Left lobe of liver (tissue), 2 donors: ENCODE measurements at regions not wholly inside any gene's neighbourhood (a gene's known extent, or its start where the extent isn't known, plus 50 kb on each side); places are given as distances from the start of the nearest gene placed in this dataset.
"Not testable (repeated sequence)": the region's sequence is repeated elsewhere in the genome, so short reads cannot be mapped to it uniquely, and the experiment has no call there.

Experiments used
- ATAC-seq: fragments of 200-7000 bp; cut with Tn5 transposase; one replicate; pipeline ENCODE4 v1.9.1; 2020; ENCODE audit warnings: mild to moderate bottlenecking, moderate library complexity
- DNase-seq: peaks from one replicate; pipeline ENCODE4 v3.0.0-alpha.2; 2020; ENCODE audit warnings: low spot score
- donor health status: DM: no; HTN: no; CAD: no; lungs with moderate emphysema.
- donor health status: DM: no; HTN: yes; CAD: no.

DNA sequence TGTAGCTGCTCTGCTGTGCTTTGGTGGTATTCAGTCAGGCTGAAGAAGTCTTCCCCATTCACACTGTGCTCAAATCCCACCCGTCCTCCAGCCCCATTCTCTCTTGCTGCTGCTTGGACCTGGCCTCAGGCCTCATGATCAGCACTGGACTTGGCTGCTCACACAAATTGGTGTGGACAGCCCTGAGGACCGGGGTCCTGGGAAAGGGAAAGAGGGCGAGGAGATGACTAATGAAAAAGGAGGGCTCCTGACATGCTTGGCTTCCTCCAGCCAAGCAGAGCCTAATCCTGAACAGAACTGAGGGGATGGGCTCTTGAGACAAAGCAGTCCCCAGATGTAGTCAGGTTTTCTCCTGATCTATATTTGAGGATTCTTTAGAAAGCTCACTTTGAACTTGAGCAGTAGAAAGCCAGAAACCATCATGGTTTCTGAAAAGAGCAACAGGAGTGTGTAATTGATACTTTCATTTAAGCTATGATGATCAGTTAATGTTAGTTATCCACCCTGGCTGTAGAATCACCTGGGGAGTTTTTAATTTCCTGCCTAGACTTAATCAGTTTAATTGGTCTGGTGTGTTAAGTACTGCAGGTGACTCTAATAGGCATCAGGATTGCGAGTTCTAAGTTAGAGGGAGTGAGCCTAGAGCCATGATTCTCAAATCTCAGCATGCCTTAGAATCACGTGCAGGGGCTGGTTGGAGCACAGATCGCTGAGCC, 79.4 kb upstream of the THBS1 start:
- ATAC-seq (no peak), DNase-seq (no peak)

DNA sequence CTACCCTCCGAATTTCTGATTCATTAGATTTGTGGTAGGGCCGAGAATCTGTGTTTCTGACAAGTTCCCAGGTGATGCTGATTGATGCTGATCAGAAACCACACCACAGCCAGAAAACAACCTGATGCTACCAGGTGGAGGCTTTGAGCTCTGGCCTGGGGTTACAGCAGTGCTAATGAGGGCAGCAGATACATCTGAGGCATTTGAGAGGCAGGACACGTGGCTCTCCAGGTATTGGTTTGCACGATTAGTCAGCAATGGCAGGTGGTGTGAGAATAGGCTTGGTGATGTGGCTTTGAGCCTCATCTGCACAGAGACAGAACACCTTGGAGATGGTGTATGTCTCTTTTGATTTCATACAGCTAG, 78.8 kb upstream of the THBS1 start:
- DNase-seq (no peak), ATAC-seq (no peak)

DNA sequence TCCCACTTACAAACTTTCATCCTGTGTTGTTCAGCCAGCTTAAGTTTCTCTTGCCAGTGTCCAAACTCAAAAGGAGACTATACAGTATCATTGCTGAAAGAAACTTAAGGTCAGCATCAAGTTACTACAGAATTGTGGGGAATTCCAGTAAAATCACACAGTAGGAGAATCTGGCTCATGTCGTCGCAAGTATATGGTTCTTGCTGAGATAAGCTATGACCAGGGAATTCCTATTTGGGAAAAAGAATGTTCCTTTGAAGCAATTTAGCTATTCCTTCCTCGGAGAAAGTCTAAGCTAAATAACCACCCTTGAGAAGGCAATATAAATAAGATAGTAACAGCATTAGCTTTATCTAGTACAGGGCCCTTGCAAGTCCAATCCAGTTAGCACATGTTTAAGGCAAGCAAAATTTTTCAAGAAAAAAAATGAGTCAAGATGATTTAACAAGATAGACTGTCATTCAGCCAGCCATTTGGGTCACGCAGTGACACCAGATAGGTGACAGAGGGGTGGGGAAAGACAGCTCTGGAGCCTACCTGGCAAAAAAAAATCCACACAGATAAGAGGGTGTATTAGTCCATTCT, 78.2 kb upstream of the THBS1 start:
- no peak for ATAC-seq
- no peak for DNase-seq

DNA sequence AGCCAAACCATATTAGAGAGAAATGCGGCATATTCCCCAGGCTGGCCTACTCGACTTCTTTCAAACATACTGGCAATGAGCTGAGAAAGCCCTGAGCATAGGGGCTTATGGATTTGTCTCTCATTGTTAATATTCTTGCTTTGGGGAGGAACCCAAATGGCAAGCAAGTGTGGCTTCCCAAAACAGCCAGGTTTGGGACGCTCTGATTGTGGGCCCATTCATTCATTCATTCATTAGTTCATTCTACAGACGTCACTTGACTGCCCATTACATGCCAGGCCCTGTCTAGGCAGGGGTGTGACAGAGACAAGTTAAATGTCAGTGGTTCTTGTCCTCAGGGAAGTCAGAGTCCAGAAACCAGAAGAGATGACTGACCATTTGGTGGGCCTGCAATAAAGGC, 77.4 kb upstream of the THBS1 start:
- no peak for DNase-seq
- no peak for ATAC-seq

DNA sequence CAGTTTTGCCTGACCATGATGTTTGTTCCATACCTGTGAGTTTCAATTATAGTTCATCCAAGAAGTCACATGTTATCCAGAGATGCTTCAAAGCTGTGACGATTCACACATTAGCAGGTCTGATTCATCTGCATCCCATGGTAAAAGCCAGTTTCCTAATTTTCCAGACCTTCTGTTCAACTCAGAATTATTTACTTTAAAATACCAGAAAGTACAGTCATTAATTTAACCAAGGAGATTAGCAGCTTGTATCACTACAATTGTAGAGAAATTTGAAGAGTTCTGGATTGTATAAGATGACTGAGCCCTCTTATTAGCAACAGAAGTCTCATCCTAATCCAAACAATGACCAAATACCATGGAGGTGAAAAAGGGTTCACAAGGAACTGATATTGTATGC, 76.1 kb upstream of the THBS1 start:
- ATAC-seq (no peak), DNase-seq (no peak)

DNA sequence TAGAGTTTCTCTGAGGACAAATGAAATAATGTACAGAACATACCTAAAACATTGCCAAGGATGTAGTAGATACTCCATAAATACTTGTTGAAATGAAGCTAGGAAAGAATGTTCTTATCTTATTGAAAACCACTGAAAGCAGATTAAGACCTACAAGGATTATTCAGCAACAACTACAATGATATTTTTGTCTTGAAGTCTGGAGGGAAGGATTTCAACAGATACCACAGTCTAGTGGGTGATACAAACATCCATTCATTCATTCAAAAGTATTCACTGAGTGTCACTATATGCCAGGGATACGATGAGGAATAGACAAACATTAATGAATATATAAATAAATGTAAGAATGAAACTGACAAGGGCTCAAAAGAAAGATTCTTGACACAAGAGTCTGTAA, 74.7 kb upstream of the THBS1 start:
- ATAC-seq (no peak), DNase-seq (no peak)

DNA sequence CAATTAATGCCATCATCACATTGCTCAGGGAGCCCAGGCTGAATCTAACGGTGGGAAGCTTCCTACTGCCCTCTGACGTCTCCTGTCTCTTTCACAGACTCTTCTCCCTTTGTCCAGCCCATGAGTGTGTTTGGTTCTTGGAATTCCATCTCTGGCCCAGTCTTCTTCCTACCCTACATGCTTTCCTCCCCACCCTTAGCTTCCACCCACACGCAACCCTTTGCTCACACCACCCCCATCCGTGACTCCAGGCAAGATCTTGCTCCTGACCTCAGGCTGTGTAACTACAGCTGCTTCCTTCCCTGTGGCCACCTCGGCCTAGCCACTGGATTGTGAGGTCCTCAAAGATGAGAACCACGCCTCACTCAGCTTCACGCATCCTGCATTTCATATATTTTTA, 72.3 kb upstream of the THBS1 start:
- no peak for ATAC-seq
- no peak for DNase-seq

DNA sequence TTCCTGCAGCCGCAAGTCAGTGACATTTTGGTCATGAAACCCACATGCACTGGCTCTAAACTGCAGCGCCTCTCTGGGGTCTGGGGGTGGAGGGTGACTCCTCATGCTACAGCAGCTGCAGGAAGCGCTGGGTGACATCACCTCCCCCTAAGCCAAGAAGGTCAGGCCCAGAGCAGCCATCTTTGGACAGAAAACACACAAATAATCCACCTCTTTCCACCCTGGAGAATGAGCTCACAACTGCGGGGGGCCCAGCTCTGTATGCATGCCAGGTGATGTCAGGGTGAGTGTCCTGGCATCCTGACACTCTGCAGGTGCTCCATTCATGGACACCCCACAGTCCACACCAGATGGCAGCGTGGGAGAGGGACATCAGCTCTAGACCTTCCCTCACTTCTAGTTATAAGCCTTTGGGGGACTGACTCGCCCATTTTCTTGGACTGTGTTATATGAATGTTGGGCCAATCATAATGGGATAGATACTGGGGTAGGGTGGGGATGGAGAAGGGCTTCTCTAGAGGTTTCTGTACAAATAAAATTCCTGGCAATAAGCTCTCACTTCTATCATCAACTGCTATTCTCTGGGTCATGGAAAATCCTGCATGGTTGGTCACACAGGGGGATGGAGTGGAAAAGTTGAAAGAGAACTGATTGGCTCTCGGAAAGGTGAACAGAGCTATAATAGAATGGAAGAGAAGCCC, 70.7 kb upstream of the THBS1 start:
- no peak for DNase-seq
- no peak for ATAC-seq

DNA sequence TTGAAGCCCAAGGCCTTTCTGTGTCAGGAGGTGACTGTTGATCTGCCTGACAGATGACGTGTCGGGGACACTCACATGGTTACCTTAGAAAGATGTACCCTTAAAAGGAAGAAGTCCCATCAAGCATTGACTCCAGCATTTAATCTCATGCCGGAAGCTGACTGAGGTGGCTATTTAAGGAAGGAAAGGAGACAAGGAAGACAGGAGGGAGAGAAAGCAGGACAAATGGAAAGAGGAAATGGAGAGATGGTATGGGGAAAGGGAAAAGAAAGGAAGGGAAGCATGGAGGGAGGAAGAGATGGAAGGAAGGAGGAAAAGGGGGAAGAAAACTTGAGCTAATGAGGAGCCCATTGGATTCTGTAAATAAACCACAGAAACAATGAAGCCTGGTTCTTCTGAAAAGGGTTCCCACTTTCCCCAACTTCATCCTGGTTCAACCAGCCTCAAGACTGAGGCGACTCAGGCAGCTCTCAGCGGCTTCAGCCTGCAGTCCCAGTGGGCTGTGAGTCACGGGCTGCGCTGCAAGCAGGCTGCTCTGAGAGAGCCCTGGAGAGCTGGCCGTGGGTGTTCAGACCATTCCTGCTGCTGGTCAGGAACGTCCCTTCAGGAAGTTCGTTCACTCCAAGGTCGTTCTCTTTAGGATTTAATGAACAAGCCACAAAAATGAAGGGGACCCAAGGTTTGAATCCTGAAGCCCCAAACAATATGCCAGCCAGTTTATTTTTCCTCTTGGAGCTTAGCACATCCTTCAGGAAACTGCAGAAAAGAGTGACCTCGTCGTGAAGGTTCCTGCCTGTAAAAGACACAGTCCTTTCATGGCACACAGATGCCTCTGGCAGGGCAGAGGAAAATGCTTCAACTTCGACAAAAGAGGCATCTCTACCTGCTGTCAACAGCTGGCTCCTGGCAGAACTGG, 69.6 kb upstream of the THBS1 start:
- ATAC-seq (peak; percentile 17), DNase-seq (no peak)

DNA sequence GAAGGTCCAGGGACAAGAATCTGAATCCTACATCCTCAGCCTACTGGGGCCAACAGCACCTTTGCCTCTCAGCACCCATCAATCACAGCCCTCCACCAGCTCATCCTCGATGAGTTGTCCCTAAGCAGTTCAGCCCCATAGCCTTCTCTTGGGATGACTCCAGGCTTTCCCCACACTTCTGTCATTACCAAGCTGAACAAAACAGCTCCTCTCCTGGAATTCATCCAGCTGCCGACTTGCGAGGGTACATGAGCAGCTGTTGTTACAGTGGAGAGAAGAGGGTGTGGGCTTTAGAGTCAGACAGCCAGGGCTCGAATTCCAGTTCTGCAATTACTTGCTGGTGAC, 69.0 kb upstream of the THBS1 start:
- no peak for ATAC-seq

DNA sequence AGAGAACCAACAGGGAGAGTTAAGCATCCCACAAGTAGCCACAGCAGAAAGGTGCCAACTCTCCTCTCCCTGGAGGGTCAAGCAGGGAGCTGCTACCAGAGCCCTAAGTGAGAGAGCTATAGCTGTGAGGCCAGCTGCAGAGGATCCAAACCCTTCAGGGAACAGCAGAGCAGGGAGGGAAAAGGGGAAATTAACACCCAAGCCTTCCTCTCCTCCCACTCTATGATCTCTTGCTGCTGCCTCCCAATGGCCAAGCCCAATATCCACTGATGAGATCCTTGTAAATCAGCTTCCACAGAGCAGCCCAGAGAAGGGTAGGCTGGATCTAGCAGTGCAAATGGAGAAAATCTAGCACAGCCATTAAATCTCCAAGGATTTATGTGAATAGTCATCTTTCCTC, 68.2 kb upstream of the THBS1 start:
- ATAC-seq (no peak), DNase-seq (no peak)

More for the DNA sequence above, 69.0 kb upstream of the THBS1 start:
- DNase-seq = no peak

DNA sequence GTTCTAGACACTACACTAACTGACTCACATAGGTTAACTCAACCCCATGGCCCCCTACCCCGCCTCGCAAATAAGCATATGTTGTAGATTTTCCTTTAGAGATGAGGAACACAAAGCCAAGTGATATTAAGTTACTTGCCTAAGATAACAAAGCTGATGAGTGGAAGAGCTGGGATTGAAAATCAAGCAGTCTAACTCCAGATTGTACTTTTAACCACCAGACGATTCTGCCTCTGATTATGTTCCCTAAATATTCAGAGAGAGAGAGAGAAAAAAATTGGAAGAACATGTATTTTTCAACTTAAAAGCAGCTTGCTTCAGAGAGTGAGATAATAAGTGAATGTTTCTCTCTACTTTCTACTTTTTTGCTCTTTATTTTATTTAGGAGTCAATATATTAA, 66.9 kb upstream of the THBS1 start:
- no peak for ATAC-seq
- no peak for DNase-seq

DNA sequence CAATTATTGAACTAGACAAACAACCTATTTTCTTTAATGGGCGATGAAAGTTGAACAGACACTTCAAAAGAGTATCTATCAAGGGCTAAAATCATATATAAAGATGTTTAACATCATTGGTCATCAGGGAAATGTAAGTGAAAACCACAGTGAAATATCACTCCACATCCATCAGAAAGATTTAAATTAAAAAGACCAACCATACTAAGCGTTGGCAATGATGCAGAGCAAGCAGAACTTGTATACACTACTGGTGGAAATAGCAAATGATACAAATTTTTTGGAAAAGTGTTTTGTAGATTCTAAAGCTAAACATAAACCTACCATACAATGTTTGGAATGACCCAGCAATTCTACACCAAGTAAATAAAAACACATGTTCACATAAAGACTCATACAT, 65.9 kb upstream of the THBS1 start:
- ATAC-seq (no peak), DNase-seq (no peak)

DNA sequence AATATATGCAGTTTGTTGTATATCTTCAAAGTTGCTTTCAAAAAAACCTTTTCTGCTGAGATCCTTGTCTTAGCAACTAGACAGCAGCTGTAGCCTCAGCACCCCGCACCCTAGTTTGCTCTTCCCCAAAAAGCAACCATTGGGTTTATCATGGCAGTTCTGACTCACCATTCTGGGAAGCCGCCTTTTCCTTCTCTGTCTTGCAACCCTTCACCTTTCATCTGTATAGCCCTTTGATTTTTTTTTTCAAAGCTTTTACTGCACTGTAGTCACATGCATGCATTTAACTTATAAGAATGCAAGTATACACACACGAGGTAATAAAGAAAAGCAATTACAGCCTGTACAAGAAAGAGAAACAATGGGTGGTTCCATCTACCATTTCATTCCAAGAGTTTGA, 65.1 kb upstream of the THBS1 start:
- DNase-seq (no peak), ATAC-seq (no peak)

DNA sequence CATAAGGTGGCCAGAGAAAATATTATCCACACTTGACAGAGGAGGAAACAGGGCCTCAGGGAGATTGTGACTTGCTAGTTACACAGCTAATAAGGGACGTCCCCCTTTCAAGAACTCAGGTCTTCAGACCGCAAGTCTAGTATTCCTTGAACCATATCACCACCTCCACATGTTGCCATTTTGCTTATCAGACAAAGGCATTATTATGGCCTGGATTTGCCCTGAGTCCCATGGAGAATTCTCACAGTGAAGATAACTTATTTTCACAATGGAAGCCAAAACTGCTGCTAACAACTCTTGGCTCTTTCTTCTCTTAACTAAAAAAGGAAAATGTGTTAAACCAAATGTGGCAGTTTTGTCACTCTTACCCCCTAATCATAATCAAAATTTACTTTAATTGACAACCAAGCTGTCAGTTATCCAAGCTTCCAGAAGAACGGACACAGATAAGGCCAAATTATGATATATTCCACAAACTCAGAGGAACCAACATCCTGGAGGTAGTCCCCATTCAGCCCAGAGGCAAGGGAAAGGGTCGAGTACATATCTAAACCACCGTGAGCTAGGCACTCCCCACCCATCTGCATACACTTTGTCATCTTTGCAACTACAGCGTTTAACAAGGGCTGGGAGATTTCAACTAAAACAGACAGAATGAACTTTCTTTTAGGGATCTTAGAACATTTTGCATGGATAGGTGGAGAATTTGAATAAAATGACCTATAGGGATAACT, 63.6 kb upstream of the THBS1 start:
- ATAC-seq (no peak), DNase-seq (no peak)

DNA sequence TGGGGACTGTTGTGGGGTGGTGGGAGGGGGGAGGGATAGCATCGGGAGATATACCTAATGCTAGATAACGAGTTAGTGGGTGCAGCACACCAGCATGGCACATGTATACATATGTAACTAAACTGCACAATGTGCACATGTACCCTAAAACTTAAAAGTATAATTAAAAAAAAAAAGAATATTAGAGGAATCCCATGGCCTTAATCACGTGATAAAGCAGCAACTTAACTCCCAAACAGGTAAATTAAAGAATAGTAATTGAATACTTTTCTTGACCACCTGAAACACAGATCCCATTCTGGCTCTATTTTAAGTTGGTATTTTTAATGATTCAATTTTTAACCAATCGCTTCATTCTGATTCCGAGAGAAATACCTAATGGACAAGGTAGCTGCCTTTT, 56.9 kb upstream of the THBS1 start:
- not testable (repeated sequence) for ATAC-seq, DNase-seq

DNA sequence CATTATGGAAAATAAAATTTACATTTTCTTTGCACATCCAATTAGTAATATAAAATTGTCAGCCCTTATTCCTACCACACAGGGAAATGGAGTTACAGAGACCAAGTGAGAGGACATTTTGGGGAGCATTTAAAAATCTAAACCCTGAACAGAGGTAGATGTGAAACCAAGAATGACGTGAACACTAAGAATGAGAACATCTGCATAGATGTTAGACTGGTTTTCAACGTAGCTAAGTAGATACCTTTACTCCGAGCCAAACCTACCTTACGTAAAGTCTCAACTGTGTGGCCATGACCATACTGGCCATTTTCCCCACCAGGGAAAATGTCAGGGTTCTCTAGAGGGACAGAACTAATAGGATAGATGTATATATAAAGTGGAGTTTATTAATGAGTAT, 51.4 kb upstream of the THBS1 start:
- ATAC-seq (no peak), DNase-seq (no peak)

DNA sequence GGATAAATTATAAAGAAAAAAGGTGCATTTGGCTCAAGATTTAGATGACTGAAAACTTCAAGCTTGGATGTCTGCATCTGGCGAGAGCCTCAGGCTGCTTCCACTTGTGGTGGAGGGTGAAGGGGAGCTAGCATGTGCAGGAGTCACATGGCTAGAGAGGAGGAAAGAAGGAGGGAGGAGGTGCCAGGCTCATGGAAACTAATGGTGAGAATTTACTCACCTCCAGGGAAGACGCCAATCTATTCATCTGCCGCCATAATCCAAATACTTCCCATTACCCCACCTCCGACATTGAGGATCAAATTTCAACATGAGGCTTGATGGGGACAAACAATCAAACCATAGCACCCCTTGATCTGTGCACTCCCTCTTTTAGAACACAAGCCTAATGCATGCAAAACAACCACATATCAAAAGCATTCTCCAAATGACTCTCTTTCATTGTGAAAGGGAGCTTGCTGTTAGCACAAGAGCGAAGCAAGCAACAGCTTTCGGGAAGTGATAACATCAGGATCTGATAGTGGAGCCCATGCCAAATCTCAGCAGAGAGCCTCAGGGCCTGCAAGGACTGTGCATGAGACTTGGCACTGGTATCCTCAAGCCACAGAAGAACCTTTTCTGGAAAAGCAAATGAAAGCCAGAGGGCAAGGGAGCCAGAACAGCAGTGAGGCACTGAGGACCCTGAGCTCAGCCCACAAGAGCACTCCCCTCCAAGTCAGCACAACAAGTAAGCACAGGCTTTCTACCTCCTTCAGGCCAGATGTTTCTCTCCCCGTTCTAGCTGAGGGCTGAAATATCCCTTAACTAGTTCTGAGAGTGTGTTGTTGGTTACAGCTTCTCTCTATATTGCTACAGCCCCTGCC, 50.2 kb upstream of the THBS1 start:
- DNase-seq (no peak), ATAC-seq (no peak)
